ENCODE measurements at regions not wholly inside any gene's neighbourhood (a gene's known extent, or its start where the extent isn't known, plus 50 kb on each side); places are given as distances from the start of the nearest gene placed in this dataset.
A peak's percentile ranks its signal among the peaks of the same experiment; 100 is the strongest.
"Not testable (repeated sequence)": the region's sequence is repeated elsewhere in the genome, so short reads cannot be mapped to it uniquely, and the experiment has no call there.

GRCh38 chr6:164401871-164402270 is 907.5 kb downstream of the C6orf118 start:
- DNase-seq (ENCODE audit: low read depth), result peak; percentile 21

DNA sequence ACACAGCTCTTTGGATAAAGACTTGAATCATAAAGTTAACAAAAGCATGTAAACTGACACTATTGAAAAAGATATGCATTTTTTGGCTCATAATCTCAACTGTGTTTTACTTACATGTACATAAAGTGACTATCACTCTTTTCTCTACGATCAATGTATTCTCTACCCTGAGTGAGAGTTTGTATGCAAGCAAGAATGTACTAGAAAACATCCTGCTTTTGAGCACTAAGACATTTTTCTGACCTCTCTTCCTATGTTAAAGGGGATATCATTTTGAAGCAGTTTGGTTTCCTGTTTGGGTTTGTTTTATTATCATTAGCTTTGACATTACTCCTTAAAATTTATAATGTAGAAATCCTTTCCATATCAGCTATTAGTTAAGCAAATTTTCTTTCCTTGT is 910.8 kb downstream of the C6orf118 start:
- DNase-seq (ENCODE audit: low read depth), result no peak

DNA sequence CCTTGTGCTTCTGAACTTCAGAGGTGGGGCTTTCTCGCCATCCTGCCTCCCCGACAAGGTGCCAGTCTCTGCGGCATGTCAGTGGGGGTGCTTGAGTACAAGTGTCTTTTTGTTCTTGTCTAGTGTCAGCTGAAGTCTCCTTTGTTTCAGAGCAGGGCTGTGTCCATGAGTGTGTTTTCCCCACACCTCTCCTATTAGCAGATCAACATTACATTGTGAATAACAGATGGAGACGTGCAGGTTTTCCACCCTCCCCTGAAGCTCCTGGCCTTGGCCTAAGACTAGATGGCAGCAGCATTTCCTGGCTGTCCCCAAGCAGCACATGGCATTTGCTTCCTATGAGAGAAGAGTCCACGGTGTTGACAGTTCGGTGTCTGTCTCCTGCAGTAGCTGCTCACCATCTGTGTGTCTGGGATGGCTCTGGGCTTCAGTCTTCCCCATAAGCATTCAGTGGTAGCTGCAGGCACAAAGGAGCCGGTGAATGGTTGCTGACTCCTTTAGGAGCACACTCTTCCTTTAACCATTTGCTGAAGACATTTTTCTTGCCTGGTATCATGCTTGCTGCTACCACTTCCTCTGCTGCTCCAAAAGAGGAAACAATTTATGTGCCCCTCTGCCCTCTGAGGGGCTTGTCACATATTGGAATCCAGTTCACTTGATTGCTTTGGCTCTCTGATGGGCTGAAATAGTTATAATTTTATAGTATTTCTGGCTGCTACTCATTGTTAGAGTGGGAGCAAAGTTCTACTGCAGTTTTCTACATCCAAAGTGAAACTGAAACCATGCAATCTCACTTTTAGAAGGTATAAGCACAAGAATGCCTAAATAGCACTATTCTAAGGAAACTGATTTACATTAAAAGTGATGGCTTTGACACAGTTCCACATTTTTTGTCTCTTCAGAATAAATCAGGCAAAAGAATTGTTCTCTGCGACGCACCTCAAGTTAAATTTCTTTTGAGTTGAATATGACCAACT is 913.0 kb downstream of the C6orf118 start:
- peak; percentile 38 for DNase-seq (ENCODE audit: low read depth)

DNA sequence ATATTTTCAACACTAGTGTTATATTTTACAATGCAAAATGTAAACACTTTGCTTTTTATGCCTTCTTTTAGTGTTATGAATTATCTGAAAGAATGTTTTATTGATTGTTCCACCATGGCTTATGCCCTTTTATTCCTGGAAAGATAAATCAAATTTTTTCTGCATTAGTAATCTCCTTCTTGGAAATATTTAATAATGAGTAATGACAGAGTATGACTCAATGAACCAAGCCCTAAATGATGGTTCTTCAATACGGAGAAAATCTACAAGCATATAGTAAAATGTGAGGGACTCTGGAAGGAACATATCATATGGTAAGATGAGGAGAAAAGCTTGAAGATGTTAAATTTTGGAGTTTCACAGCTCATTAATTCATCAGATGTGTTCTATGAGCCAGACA is 929.6 kb downstream of the C6orf118 start:
- peak; percentile 46 for DNase-seq (ENCODE audit: low read depth)

- no peak for DNase-seq (ENCODE audit: low read depth)
Measured at GRCh38 chr6:164378330-164378729, 931.1 kb downstream of the C6orf118 start.

- no peak for DNase-seq (ENCODE audit: low read depth)
Measured at GRCh38 chr6:164377348-164377918, 932.0 kb downstream of the C6orf118 start.

GRCh38 chr6:164370773-164371172 is 938.6 kb downstream of the C6orf118 start:
- DNase-seq (ENCODE audit: low read depth), result peak; percentile 70

- no peak for DNase-seq (ENCODE audit: low read depth)
Measured at GRCh38 chr6:164359441-164359840, 944.9 kb downstream of the QKI start.

DNA sequence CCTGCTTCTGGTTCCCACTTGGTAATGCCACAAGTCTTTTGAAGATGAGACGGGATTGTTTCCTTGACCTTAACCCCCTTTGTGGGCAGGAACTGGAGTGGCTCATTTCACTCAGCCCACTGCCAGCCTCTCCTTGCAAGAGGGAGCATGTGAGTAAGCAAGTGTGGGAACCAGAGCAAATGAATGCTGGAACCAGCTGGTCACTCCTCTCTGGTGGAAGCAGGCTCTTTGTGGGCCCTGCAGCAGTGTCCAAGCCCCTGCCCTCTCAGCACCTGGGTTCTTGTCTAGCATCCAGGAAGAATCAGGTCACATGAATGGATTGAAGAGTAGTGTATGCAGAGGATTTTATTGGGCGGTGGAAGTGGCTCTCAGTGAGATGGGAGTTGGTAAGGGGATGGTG is 944.5 kb downstream of the QKI start:
- peak; percentile 43 for DNase-seq (ENCODE audit: low read depth)

DNA sequence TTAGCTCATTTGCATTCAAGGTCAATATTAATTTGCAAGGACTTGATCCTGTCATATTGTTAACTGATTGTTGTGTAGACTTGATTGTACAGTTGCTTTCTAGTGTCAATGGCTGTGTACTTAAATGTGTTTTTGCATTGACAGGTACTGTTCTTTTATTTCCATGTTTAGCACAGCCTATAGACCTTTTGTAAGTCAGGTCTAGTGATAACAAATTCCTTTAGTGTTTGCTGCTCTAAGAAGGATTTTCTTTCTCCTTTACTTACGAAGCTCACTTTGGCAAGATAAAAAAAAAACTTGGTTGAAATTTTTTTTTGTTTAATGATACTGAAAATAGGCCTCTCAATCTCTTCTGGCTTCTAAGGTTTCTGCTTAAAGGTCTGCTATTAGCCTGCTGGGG is 942.3 kb downstream of the QKI start:
- no peak for DNase-seq (ENCODE audit: low read depth)

- no peak for DNase-seq (ENCODE audit: low read depth)
Measured at GRCh38 chr6:164347455-164347854, 932.9 kb downstream of the QKI start.

- no peak for DNase-seq (ENCODE audit: low read depth)
Measured at GRCh38 chr6:164346631-164347030, 932.1 kb downstream of the QKI start.

GRCh38 chr6:164345806-164346496 is 931.4 kb downstream of the QKI start:
- no peak for DNase-seq (ENCODE audit: low read depth)

DNA sequence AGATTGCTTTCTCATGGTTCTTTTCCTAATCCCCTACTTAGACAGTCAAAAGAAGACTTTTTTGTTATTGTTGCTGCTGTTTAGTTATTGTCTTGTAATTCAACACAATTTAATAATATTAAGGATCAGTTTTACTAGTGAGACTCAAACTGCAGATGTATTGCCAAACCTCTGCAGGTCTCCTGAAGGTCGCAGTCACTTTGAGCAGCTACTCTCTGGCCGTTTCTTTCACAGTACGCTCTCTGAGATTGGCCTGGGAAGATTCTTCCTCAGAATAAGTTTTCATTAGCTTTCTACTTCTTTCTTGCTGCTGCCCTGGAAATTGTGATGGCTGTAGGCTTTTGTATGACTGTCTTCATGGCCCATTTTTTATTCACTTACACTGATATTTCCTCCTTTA is 930.8 kb downstream of the QKI start:
- no peak for DNase-seq (ENCODE audit: low read depth)

- no peak for DNase-seq (ENCODE audit: low read depth)
Measured at GRCh38 chr6:164344801-164345291, 930.3 kb downstream of the QKI start.

DNA sequence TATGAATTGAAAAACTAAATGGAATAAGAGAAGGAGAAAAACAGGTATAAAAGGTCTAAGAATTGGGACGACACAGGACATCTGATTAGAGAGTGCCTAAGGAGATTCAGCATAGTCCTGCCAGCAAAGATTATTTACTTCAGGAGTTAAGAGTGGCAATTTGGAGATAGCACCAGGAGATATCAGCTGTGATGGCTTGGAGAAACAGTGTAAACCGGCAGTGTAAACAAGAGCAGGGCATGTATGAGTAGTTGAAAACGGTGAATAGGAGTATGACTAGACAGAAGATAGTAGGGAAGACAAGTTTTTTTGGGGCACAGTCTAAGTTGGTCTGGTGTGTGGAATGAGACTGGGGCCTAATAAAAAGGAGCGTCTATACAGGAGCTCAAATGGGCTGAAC is 924.9 kb downstream of the QKI start:
- not testable (repeated sequence) for DNase-seq (ENCODE audit: low read depth)

- no peak for DNase-seq (ENCODE audit: low read depth)
Measured at GRCh38 chr6:164337925-164338397, 923.4 kb downstream of the QKI start.

GRCh38 chr6:164337024-164337924 is 922.8 kb downstream of the QKI start:
- DNase-seq (ENCODE audit: low read depth), result no peak

DNA sequence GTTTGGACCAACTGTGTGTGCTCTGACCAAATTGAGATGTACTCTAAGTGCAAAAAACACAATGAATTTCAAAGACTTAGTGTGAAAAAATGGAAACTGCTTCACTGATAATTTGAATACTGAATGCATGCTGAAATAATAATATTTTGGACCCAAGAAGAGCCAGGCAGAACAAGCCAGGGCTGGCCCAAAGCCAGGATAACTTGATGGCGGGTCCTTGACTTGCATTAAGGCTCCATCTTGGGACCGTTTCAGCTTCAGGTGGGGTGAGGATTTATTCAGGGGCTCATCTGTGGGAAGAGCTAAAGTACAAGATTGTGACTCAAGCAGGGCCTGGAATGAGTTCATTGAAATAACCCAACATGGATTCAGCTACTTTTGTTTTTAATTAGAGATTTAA is 921.9 kb downstream of the QKI start:
- DNase-seq (ENCODE audit: low read depth), result no peak

DNA sequence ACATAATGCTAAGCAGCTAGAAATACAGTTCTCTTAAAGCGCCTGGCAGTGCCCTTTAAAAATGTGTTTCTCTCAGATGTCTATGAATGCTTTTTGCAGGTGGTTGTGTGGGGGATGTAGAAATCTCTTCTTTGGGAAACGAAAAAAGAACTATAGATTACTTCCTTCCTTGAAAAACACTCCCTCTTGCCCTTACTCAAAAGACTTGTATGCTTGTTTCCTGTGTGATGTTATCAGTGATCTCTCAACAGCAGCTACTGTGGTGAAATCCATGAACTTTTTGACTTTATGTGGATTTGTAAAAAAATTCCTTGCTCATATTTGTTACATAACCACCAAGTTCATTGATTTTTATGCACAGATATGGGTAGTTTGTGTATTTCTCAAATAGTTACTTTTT is 916.5 kb downstream of the QKI start:
- DNase-seq (ENCODE audit: low read depth), result peak; percentile 23

GRCh38 chr6:164325168-164325567 is 910.6 kb downstream of the QKI start:
- no peak for DNase-seq (ENCODE audit: low read depth)

Measured in LHCN-M2 (cell line).